ENCODE measurements at regions not wholly inside any gene's neighbourhood (a gene's known extent, or its start where the extent isn't known, plus 50 kb on each side); places are given as distances from the start of the nearest gene placed in this dataset.

DNA sequence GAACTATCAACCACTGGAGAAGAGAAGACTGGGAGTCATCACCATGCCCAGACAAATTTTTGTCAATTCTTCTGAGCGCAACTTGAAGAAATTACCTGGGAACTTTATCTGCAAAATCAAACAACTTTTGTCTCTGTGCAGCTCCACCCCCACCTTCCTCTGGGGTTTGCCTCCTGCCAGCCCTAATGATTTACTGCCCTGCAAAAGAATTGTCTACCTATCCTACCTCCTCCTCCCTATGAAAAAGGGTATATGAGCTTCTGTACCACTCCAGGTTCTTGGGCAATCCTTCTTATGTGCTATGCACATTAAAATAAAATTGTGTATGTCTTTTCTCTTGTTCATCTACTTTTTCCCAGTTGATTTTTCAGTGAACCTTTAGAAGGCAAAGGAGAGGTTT, 191.9 kb downstream of the URB2 start:
- ATAC-seq (no peak), DNase-seq (no peak)
- H3K27me3 Mint-ChIP-seq (ENCODE audit: low read depth) = peaks cover 18% of the 10 kb centered on the region

DNA sequence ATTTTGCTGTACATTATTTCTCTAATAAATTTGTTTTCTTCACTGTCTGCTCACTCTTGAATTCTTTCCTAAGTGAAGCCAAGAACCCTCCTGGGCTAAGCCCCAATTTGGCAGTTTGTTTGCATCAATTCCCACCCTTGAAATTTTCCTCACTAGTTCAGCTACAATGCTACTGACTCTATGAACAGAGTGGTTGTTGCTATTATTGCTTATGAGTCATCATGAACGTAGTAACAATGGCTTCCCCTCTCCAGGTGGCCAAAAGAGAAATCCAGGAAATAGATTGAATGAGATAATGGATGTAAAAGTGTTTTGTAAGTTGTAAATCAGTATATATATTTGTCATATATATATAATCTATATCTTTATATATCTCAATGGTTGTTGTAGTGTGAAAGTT, 193.0 kb downstream of the URB2 start:
- Mint-ChIP-seq H3K27me3 (ENCODE audit: low read depth) (peaks cover 18% of the 10 kb centered on the region), H3K4me1 (ENCODE audit: low read depth) (no peaks in the 10 kb centered on the region), H3K9me3 (no peaks in the 10 kb centered on the region), H3K4me3 (no peak overlapping the region), H3K36me3 (ENCODE audit: insufficient read depth) (no peaks in the 10 kb centered on the region)
- no peak for DNase-seq
- ATAC-seq = no peak

More for the DNA sequence above, 191.9 kb downstream of the URB2 start:
- H3K9me3 Mint-ChIP-seq = no peaks in the 10 kb centered on the region
- no peak overlapping the region for H3K4me3 Mint-ChIP-seq
- H3K36me3 Mint-ChIP-seq (ENCODE audit: insufficient read depth) = no peaks in the 10 kb centered on the region
- H3K4me1 Mint-ChIP-seq (ENCODE audit: low read depth) = no peaks in the 10 kb centered on the region

DNA sequence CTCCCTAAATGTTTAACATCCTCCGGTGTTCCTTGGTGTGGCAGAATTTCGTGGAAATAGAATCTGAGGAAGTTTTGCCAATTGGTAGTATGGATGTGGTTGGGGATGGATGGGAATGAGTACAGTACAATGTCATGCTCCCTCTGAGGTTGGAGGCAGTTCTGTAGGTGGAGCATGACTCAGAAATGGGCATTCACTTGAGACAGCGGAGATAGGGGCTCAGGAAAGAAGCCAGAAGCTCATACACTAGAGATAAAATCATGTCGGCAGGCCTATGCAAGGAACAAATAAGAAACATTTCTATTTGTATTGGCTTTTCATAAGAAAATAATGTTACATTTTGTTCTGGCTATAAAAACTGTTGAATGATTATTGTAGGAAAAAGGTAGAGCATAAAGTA, 196.0 kb downstream of the URB2 start:
- Mint-ChIP-seq H3K4me1 (ENCODE audit: low read depth) (no peaks in the 10 kb centered on the region), H3K4me3 (no peak overlapping the region), H3K36me3 (ENCODE audit: insufficient read depth) (no peaks in the 10 kb centered on the region), H3K27me3 (ENCODE audit: low read depth) (peaks cover 17% of the 10 kb centered on the region), H3K9me3 (peaks cover 9% of the 10 kb centered on the region)
- no peak for ATAC-seq
- DNase-seq = no peak

DNA sequence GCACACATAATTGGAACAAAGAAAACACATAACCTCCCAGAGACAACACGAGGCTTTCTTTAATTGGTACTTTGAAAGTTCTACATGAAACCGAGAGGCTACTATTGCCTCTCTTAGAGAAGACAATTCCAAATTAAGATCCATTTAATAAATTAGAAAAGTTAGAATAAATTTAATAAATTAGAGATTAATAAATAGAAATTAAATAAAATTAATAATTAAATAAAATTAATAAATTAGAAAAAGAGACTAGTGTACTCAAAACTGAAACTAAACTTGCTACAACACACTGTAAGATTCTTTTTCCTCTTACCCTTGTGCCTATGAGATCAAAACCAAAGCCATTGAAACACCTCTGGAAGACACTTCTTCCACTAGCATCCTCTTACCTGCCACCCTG, 199.0 kb downstream of the URB2 start:
- no peak for ATAC-seq
- H3K27me3 Mint-ChIP-seq (ENCODE audit: low read depth) = peaks cover 12% of the 10 kb centered on the region
- H3K9me3 Mint-ChIP-seq = peaks cover 17% of the 10 kb centered on the region
- DNase-seq = no peak
- no peak overlapping the region for H3K4me3 Mint-ChIP-seq
- H3K4me1 Mint-ChIP-seq (ENCODE audit: low read depth) = no peaks in the 10 kb centered on the region
- no peaks in the 10 kb centered on the region for H3K36me3 Mint-ChIP-seq (ENCODE audit: insufficient read depth)

DNA sequence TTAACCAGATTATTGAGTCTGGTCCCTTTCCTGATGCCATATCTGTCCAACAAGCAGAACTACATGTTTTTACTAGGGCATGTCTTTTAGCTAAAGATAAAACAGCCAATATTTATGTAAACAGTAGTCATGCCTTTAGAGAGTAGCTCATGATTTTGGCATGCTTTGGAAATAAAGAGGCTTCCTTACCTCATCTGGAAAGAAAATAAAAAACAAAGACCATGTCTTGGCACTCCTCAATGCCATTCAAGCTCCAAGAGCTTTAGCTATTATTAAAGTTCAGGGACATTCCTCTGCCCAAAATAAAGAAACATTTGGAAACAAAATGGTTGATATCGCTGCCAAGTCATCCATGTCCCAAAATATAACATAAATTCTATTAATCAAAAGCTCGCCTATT, 202.4 kb downstream of the URB2 start:
- Mint-ChIP-seq H3K4me3 (no peak overlapping the region), H3K36me3 (ENCODE audit: insufficient read depth) (no peaks in the 10 kb centered on the region), H3K4me1 (ENCODE audit: low read depth) (no peaks in the 10 kb centered on the region), H3K27me3 (ENCODE audit: low read depth) (peaks cover 23% of the 10 kb centered on the region), H3K9me3 (peaks cover 17% of the 10 kb centered on the region)
- no peak for ATAC-seq
- no peak for DNase-seq

DNA sequence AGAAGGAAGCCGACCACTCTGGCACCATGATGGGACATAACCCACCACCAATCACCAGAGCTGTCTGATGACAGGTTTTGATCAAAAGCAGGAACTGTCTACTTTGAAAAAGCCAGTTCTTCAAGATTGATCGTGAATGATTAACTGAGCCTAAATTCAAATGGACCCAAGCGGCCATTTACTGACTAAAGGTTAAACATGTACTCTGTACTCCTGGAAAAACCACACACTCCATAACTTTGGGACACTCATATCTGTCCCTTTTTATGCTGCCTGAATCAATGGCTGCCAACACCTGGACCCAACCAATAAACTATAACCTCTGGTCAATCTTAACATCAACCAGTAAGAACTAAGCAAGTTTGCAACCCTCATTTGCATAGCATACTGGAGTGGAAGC, 206.6 kb downstream of the URB2 start:
- Mint-ChIP-seq H3K4me1 (ENCODE audit: low read depth) (no peaks in the 10 kb centered on the region), H3K4me3 (no peak overlapping the region), H3K9me3 (peaks cover 5% of the 10 kb centered on the region), H3K27me3 (ENCODE audit: low read depth) (peaks cover 25% of the 10 kb centered on the region), H3K36me3 (ENCODE audit: insufficient read depth) (no peaks in the 10 kb centered on the region)
- ATAC-seq (no peak), DNase-seq (no peak)

DNA sequence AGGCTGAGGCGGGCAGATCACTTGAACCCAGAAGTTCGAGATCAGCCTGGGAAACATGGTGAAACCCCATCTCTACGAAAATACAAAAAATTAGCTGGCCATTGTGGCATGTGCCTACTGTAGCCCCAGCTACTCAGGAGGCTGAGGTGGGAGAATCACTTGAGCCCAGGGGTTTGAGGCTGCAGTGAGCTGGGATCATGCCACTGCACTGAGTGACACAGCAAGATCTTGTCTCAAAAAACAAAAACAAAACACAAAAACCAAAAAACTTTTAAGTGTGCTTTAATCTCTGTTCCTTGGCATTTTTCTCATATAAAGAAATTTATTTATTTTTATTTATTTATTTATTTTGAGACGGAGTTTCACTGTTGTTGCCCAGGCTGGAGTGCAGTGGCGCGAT, 208.2 kb downstream of the URB2 start:
- DNase-seq (no peak), ATAC-seq (no peak)
- Mint-ChIP-seq H3K27me3 (ENCODE audit: low read depth) (peaks cover 24% of the 10 kb centered on the region), H3K36me3 (ENCODE audit: insufficient read depth) (no peaks in the 10 kb centered on the region), H3K9me3 (no peaks in the 10 kb centered on the region), H3K4me3 (no peak overlapping the region), H3K4me1 (ENCODE audit: low read depth) (no peaks in the 10 kb centered on the region)

DNA sequence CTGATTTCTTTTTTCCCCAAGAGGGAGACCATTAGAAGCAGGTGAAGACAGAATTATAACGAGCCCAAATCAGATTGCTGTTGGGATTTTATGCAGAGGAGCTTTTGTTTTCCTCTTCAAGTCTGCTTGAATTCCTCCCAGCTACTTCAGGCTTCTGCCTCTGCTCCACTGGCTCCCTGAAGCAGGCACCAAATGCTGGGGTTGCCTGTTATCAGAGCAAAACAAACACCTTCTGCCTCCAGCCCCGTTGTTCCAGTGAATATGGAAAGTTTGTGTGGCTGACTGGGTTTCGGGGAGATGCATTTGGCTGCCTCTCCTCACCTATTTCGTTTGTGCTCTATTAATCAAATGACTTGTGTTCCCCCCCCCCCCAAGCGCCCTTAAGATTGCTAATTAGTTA, 209.2 kb downstream of the URB2 start:
- DNase-seq (no peak), ATAC-seq (no peak)
- H3K4me3 Mint-ChIP-seq = no peak overlapping the region
- no peaks in the 10 kb centered on the region for H3K4me1 Mint-ChIP-seq (ENCODE audit: low read depth)
- H3K9me3 Mint-ChIP-seq = no peaks in the 10 kb centered on the region
- peaks cover 30% of the 10 kb centered on the region for H3K27me3 Mint-ChIP-seq (ENCODE audit: low read depth)
- no peaks in the 10 kb centered on the region for H3K36me3 Mint-ChIP-seq (ENCODE audit: insufficient read depth)

DNA sequence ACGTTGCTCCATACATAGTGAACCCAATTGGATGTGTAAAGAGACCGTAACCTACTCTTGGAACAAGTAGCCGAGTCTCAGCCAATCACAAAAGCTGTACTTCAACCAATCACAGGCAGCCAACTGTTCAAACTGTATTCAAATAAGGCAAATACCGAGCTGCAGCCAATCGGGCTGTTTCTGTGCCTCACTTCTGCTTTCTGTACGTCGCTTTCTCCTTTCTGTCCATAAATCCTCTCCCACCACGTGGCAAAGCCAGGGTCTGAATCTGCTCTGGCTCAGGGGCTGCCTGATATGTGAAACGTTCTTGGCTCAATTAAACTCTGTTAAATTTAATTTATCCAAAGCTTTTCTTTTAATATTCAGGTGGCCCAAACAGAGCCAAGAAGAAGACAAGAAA, 210.3 kb downstream of the URB2 start:
- Mint-ChIP-seq H3K36me3 (ENCODE audit: insufficient read depth) (no peaks in the 10 kb centered on the region), H3K9me3 (no peaks in the 10 kb centered on the region), H3K4me3 (no peak overlapping the region), H3K4me1 (ENCODE audit: low read depth) (peaks cover under 1% of the 10 kb centered on the region), H3K27me3 (ENCODE audit: low read depth) (peaks cover 27% of the 10 kb centered on the region)
- ATAC-seq (no peak), DNase-seq (no peak)

DNA sequence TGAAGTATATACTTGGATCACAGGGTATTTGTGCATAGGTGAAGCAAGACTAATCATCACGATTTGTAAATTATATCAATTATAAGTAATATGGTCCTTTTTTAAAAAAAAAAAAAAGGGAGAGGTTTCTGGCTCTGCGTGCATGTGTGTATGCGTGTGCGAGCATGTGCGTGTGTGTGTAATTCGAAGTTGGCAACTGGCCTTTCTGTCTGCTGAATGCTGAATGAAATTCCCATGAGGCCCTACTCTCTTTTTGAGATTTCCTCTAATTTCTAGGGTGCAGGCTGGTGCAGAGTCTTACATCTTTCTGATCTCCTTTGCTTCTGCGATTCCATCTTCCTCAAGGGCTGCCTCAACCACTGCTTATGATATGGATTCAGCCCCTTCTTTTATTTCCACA, 212.2 kb downstream of the URB2 start:
- no peaks in the 10 kb centered on the region for H3K36me3 Mint-ChIP-seq (ENCODE audit: insufficient read depth)
- ATAC-seq = no peak
- no peak overlapping the region for H3K4me3 Mint-ChIP-seq
- peaks cover 3% of the 10 kb centered on the region for H3K4me1 Mint-ChIP-seq (ENCODE audit: low read depth)
- H3K9me3 Mint-ChIP-seq = no peaks in the 10 kb centered on the region
- H3K27me3 Mint-ChIP-seq (ENCODE audit: low read depth) = peaks cover 26% of the 10 kb centered on the region
- no peak for DNase-seq

DNA sequence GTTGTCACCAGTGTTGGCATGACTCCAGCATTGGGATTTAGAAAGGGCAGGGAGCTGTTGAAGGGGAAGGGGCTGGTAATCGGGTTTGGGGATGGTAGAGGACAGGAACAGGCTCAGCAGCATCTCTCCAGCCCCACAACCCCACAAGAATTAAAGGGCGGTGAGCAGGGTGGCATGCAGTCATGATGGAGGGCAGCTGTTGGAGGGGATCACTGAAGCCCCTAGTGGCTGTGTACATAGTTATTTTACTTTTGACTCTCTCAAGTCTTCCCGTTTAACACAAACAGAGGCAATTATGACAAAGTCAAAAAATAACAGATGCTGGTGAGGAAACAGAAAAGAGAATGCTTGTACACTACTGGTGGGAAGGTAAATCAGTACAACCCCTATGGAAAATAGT, 213.8 kb downstream of the URB2 start:
- no peaks in the 10 kb centered on the region for H3K9me3 Mint-ChIP-seq
- no peak overlapping the region for H3K4me3 Mint-ChIP-seq
- ATAC-seq (no peak), DNase-seq (no peak)
- peaks cover 26% of the 10 kb centered on the region for H3K27me3 Mint-ChIP-seq (ENCODE audit: low read depth)
- no peaks in the 10 kb centered on the region for H3K36me3 Mint-ChIP-seq (ENCODE audit: insufficient read depth)
- H3K4me1 Mint-ChIP-seq (ENCODE audit: low read depth) = peaks cover 3% of the 10 kb centered on the region

DNA sequence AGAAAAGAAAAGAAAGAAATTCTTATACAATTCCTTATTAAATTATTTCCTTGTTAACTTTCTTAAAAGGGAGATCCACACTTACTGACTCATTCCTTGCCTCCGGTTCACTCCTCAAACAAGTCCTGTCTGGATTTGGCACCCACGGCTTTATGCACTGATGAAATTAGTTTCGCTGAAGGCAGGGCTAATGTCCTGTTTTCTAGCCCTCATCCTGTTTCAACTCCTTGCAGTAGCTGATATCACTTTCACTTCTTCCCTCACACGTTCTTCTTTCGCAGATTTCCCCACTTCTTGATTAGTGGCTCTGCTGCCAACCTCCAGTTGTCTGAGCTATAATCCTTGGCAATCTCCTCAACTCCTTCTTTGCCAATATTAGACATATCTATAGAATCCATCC, 215.2 kb downstream of the URB2 start:
- no peaks in the 10 kb centered on the region for H3K9me3 Mint-ChIP-seq
- peaks cover 26% of the 10 kb centered on the region for H3K27me3 Mint-ChIP-seq (ENCODE audit: low read depth)
- no peak for DNase-seq
- peaks cover 3% of the 10 kb centered on the region for H3K4me1 Mint-ChIP-seq (ENCODE audit: low read depth)
- no peak for ATAC-seq
- H3K4me3 Mint-ChIP-seq = no peak overlapping the region
- no peaks in the 10 kb centered on the region for H3K36me3 Mint-ChIP-seq (ENCODE audit: insufficient read depth)

DNA sequence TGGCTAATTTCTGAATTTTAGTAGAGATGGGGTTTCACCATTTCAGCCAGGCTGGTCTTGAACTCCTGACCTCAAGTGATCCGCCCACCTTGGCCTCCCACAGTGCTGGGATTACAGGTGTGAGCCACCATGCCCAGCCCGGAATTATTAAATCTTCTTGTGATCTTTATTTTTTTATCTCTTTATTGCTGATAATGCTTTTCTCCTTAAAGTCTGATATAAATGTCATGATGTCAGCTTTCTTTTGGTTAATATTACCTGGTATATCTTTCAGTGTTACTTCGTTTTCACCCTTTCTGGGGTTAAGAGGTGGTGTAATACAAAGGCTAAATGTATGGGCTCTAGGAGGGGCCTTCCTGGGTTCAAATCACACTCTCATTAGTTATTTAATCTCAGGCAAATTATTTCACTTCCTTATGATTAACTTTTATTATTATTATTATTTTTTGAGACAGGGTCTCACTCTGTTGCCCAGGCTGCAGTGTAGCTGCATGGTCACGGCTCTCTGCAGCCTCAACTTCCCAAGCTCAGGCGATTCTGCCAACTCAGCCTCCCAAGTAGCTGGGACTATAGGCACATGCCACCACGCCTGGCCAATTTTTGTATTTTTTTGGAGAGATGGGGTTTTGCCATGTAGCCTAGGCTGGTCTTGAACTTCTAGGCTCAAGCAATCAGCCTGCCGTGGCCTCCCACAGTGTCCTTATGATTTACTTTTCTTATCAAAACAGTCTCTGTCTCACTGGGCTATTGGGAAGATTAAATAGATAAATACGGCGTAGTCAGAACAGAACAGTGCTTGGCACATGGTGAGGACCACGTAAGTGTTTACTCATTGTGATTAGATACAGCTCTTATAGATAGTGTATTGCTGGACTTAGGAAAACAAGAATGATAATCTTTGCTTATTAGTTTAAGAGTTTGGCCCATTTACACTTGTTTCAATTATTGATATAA, 216.5 kb downstream of the URB2 start:
- ATAC-seq = no peak
- no peak overlapping the region for H3K4me3 Mint-ChIP-seq
- peaks cover 3% of the 10 kb centered on the region for H3K4me1 Mint-ChIP-seq (ENCODE audit: low read depth)
- no peak for DNase-seq
- H3K36me3 Mint-ChIP-seq (ENCODE audit: insufficient read depth) = no peaks in the 10 kb centered on the region
- H3K9me3 Mint-ChIP-seq = no peaks in the 10 kb centered on the region
- peaks cover 23% of the 10 kb centered on the region for H3K27me3 Mint-ChIP-seq (ENCODE audit: low read depth)

DNA sequence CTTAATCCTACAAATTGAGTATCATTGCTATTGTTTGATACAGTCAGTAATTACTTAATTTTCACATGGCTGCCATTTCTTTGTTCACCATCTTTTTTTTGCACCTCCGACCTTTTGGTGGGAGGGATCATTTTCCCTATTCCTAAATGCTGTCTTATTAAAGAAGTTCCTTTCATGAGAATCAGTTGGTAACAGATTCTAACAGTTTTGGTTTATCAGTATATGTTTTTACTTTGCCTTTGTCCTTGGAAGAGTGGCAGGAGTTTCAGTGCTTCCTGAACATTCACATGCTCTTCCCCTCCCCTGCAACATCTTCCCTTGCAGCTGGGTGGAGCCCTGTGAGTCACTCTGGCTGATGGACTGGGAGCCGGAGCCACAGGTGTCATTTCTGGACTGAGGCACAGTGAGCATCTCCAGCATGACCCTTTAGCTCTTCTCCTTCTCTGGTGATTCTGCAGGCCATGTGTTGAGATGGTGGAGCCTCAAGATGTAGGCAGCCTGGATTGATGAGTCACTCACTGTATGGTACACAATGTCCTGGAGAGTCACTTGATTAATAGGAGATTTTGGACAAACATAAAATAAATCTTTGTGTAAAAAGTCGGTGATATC, 217.7 kb downstream of the URB2 start:
- Mint-ChIP-seq H3K4me3 (no peak overlapping the region), H3K9me3 (no peaks in the 10 kb centered on the region), H3K27me3 (ENCODE audit: low read depth) (peaks cover 23% of the 10 kb centered on the region), H3K36me3 (ENCODE audit: insufficient read depth) (no peaks in the 10 kb centered on the region), H3K4me1 (ENCODE audit: low read depth) (peaks cover 3% of the 10 kb centered on the region)
- DNase-seq = no peak
- no peak for ATAC-seq

DNA sequence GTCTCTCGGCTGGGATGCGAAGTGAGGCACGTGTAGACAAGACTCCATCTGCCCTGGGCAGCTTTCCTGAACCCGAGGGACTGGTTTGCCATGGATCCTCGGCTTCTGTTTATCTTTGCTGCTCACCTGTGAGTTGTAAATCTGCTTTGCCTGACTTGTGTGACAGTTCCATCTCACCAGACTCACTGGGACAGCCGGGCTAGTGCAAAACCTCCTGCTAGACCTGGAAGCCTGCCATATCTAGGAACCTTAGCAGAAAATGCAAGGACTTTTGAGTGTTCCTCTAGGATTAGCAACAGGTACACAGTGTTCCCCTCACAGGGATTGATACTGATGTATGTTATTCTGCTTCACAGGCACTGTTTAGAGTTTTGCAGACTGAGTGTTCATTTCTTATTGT, 218.6 kb downstream of the URB2 start:
- Mint-ChIP-seq H3K27me3 (ENCODE audit: low read depth) (peaks cover 18% of the 10 kb centered on the region), H3K36me3 (ENCODE audit: insufficient read depth) (no peaks in the 10 kb centered on the region), H3K4me1 (ENCODE audit: low read depth) (peaks cover 3% of the 10 kb centered on the region), H3K9me3 (no peaks in the 10 kb centered on the region), H3K4me3 (no peak overlapping the region)
- DNase-seq = no peak
- no peak for ATAC-seq

Data from activated T-cell treated with anti-CD3 and anti-CD28 coated beads, Interleukin-2, amount 50 U/mL, for 4 hours (primary cell).